Retinal pigment epithelial cell (primary cell): ENCODE measurements at regions not wholly inside any gene's neighbourhood (a gene's known extent, or its start where the extent isn't known, plus 50 kb on each side); places are given as distances from the start of the nearest gene placed in this dataset.

ENCODE experiments used
- DNase-seq: peaks from one replicate; pipeline ENCODE4 v3.0.0-alpha.2; 2010; ENCODE audit warnings: low read depth
- H3K4me3 ChIP-seq: 2 replicates; pipeline ENCODE4 v1.5.1; 2011; ENCODE audit warnings: mild to moderate bottlenecking, low read length, control low read depth, moderate library complexity
- CTCF ChIP-seq: conservative IDR thresholded peaks from 2 replicates; pipeline ENCODE4 v1.5.1; 2011; ENCODE audit warnings: low read depth, low read length, control low read depth, inconsistent platforms

GRCh38 chr4:187070158-187070557, 346.5 kb upstream of the FAT1 start:
- no peak for DNase-seq
- TF ChIP-seq CTCF, result no peak
- H3K4me3 ChIP-seq, result no peak overlapping the region

GRCh38 chr4:187070740-187071139, 347.1 kb upstream of the FAT1 start:
- no peak overlapping the region for H3K4me3 ChIP-seq
- no peak for DNase-seq
- TF ChIP-seq CTCF, result no peak

- DNase-seq, result no peak
- H3K4me3 ChIP-seq, result no peak overlapping the region
- no peak for TF ChIP-seq CTCF
Observed at GRCh38 chr4:187071946-187072600, 348.4 kb upstream of the FAT1 start.

GRCh38 chr4:187073820-187074219, 350.2 kb upstream of the FAT1 start:
- TF ChIP-seq CTCF, result no peak
- DNase-seq, result no peak
- no peak overlapping the region for H3K4me3 ChIP-seq

GRCh38 chr4:187075514-187075913, 351.9 kb upstream of the FAT1 start:
- TF ChIP-seq CTCF, result no peak
- no peak for DNase-seq
- H3K4me3 ChIP-seq, result no peak overlapping the region

- H3K4me3 ChIP-seq, result no peak overlapping the region
- DNase-seq, result no peak
- TF ChIP-seq CTCF, result no peak
Observed at GRCh38 chr4:187077744-187078401, 354.2 kb upstream of the FAT1 start.

- no peak for DNase-seq
- no peak overlapping the region for H3K4me3 ChIP-seq
- TF ChIP-seq CTCF, result no peak
Observed at GRCh38 chr4:187084701-187085100, 361.0 kb upstream of the FAT1 start.
